T-cell (primary cell): ENCODE measurements at regions not wholly inside any gene's neighbourhood (a gene's known extent, or its start where the extent isn't known, plus 50 kb on each side); places are given as distances from the start of the nearest gene placed in this dataset.

ENCODE experiments used
- ATAC-seq, 4 experiments: fragments of 200-7000 bp in 3 of 4; fragments of 150-1000 bp in 1 of 4; cut with Tn5 transposase; replicated peaks in 1 of 4; 1 replicate in 3 of 4; 2 replicates in 1 of 4; pipeline ENCODE4 v1.10.0; 2021; ENCODE audit warnings: moderate library complexity in 3 of 4, mild to moderate bottlenecking in 2 of 4, moderate number of reproducible peaks in 1 of 4
- CTCF ChIA-PET, 2 donors: fragments of 300-600 bp; sonication (Branson Sonifier 250); formaldehyde crosslinking; loops; one replicate each; lab custom pipeline; 2022; ENCODE audit warnings: antibody characterized with exemption in 2 of 2; lab: Charles Lee
- POLR2A ChIA-PET, 2 donors: fragments of 300-600 bp; sonication (Branson Sonifier 250); formaldehyde crosslinking; loops; one replicate each; lab custom pipeline; 2022; ENCODE audit warnings: antibody characterized with exemption in 2 of 2; lab: Charles Lee
- DNase-seq, 35 experiments: peaks; one replicate each; pipeline versions ENCODE4 v3.0.0 to v3.0.0-alpha.2; 2013 to 2023
- H3K27ac ChIP-seq: one replicate; pipeline ENCODE4 v1.5.1; 2013; ENCODE audit warnings: low read length
- H3K27me3 ChIP-seq, 2 experiments: replicated peaks in 1 of 2; 1 replicate in 1 of 2; 2 replicates in 1 of 2; pipeline versions ENCODE4 v1.6.1 to v1.7.0; 2013; ENCODE audit warnings: low read length in 1 of 2, mixed read lengths in 1 of 2; ENCODE audit not compliant: control insufficient read depth in 2 of 2, insufficient read depth in 2 of 2; ENCODE audit errors: extremely low read depth in 1 of 2
- H3K36me3 ChIP-seq, 2 donors: 1 replicate in 1 of 2; 2 replicates in 1 of 2; pipeline versions ENCODE4 v1.6.1 to v1.7.0; 2013; ENCODE audit warnings: low read length in 1 of 2; ENCODE audit not compliant: control insufficient read depth in 2 of 2, insufficient read depth in 1 of 2; ENCODE audit errors: extremely low read depth in 1 of 2
- H3K4me1 ChIP-seq, 2 experiments: 1 replicate in 1 of 2; 2 replicates in 1 of 2; pipeline versions ENCODE4 v1.6.1 to v1.7.0; 2013; ENCODE audit warnings: low read length in 2 of 2, mixed read lengths in 1 of 2; ENCODE audit not compliant: insufficient read depth in 2 of 2, control insufficient read depth in 1 of 2; ENCODE audit errors: extremely low read depth in 1 of 2
- H3K4me3 ChIP-seq, 2 donors: 1 replicate in 1 of 2; 2 replicates in 1 of 2; pipeline versions ENCODE4 v1.5.1 to v1.7.0; 2013; ENCODE audit warnings: mild to moderate bottlenecking in 2 of 2, low read length in 1 of 2, moderate library complexity in 1 of 2; ENCODE audit not compliant: control insufficient read depth in 1 of 2; ENCODE audit errors: extremely low read depth in 1 of 2
- H3K9me3 ChIP-seq: 2 replicates; pipeline ENCODE4 v1.7.0; 2013
- H3K27ac Mint-ChIP-seq, 2 donors: one replicate each; pipeline ENCODE4 v1.8.0; 2020 to 2021; ENCODE audit warnings: mild to moderate bottlenecking in 2 of 2, mixed read lengths in 2 of 2
- H3K27me3 Mint-ChIP-seq, 2 donors: one replicate each; pipeline ENCODE4 v1.8.0; 2021 to 2022; ENCODE audit warnings: mixed read lengths in 2 of 2
- H3K36me3 Mint-ChIP-seq: one replicate; pipeline ENCODE4 v1.8.0; 2021; ENCODE audit warnings: mixed read lengths
- H3K4me1 Mint-ChIP-seq, 3 donors: one replicate each; pipeline ENCODE4 v1.8.0; 2020 to 2022; ENCODE audit warnings: mixed read lengths in 3 of 3, mild to moderate bottlenecking in 1 of 3
- H3K4me3 Mint-ChIP-seq, 3 donors: one replicate each; pipeline ENCODE4 v1.8.0; 2020 to 2022; ENCODE audit warnings: mild to moderate bottlenecking in 3 of 3, mixed read lengths in 3 of 3, moderate library complexity in 3 of 3
- H3K9me3 Mint-ChIP-seq, 3 donors: one replicate each; pipeline ENCODE4 v1.8.0; 2020 to 2022; ENCODE audit warnings: mixed read lengths in 3 of 3
- WGBS: methylation state at CpG from one replicate; pipeline ENCODE4 v1.1.5; 2013; ENCODE audit warnings: missing lambda C conversion rate; ENCODE audit not compliant: insufficient coverage; 5-methylcytosine and 5-hydroxymethylcytosine counted together

- no peak overlapping the region for H3K4me3 Mint-ChIP-seq
- ChIA-PET POLR2A (no interaction called here), CTCF (no interaction called here)
Observed at GRCh38 chr1:201764579-201764978, 64.4 kb upstream of the IPO9 start.

GRCh38 chr1:201766131-201766866, 62.7 kb upstream of the IPO9 start:
- H3K27ac Mint-ChIP-seq = no peak overlapping the region
- ATAC-seq (no peak), DNase-seq (no peak)
- H3K27me3 ChIP-seq = no peaks in the 10 kb centered on the region
- H3K4me1 ChIP-seq = no peaks in the 10 kb centered on the region
- no peak overlapping the region for H3K27ac ChIP-seq
- no peaks in the 10 kb centered on the region for H3K36me3 ChIP-seq
- 60% methylated on average over 1 of the region's 7 CpGs for WGBS
- no peak overlapping the region for H3K4me3 Mint-ChIP-seq
- H3K4me1 Mint-ChIP-seq = no peaks in the 10 kb centered on the region
- no peak overlapping the region for H3K4me3 ChIP-seq
- POLR2A ChIA-PET = no interaction called here
- H3K9me3 Mint-ChIP-seq = peaks cover 0 to 6% (median 4%) of the 10 kb centered on the region in 3 donors
- peaks cover 7% of the 10 kb centered on the region for H3K36me3 Mint-ChIP-seq
- CTCF ChIA-PET = no interaction called here
- no peaks in the 10 kb centered on the region for H3K27me3 Mint-ChIP-seq
- no peaks in the 10 kb centered on the region for H3K9me3 ChIP-seq

More at GRCh38 chr1:201764579-201764978, 64.4 kb upstream of the IPO9 start:
- Histone ChIP-seq H3K27me3 (no peaks in the 10 kb centered on the region), H3K4me1 (no peaks in the 10 kb centered on the region), H3K36me3 (no peaks in the 10 kb centered on the region), H3K4me3 (no peak overlapping the region), H3K27ac (no peak overlapping the region), H3K9me3 (no peaks in the 10 kb centered on the region)
- no CpG with 5 or more reads among the region's 2 CpGs for WGBS
- Mint-ChIP-seq H3K36me3 (peaks cover 3% of the 10 kb centered on the region), H3K4me1 (no peaks in the 10 kb centered on the region), H3K27me3 (no peaks in the 10 kb centered on the region), H3K27ac (no peak overlapping the region), H3K9me3 (no peaks in the 10 kb centered on the region)
- DNase-seq = no peak
- no peak for ATAC-seq

- no CpG with 5 or more reads among the region's 6 CpGs for WGBS
- Mint-ChIP-seq H3K4me1 (no peaks in the 10 kb centered on the region), H3K27me3 (peaks cover 0 to 5% of the 10 kb centered on the region in 2 donors), H3K4me3 (no peak overlapping the region), H3K9me3 (peaks cover 4 to 15% (median 4%) of the 10 kb centered on the region in 3 donors), H3K27ac (no peak overlapping the region), H3K36me3 (peaks cover 10% of the 10 kb centered on the region)
- Histone ChIP-seq H3K27ac (no peak overlapping the region), H3K9me3 (no peaks in the 10 kb centered on the region), H3K36me3 (no peaks in the 10 kb centered on the region), H3K4me1 (no peaks in the 10 kb centered on the region), H3K4me3 (no peak overlapping the region), H3K27me3 (no peaks in the 10 kb centered on the region)
- DNase-seq = no peak
- ATAC-seq = no peak
- CTCF ChIA-PET = no interaction called here
- POLR2A ChIA-PET = no interaction called here
Observed at GRCh38 chr1:201767339-201767738, 61.6 kb upstream of the IPO9 start.

- no peaks in the 10 kb centered on the region for H3K4me1 ChIP-seq
- H3K36me3 ChIP-seq = no peaks in the 10 kb centered on the region
- no peak overlapping the region for H3K4me3 ChIP-seq
- Mint-ChIP-seq H3K9me3 (peaks cover 4 to 15% (median 4%) of the 10 kb centered on the region in 3 donors), H3K27me3 (peaks cover 0 to 6% of the 10 kb centered on the region in 2 donors), H3K27ac (no peak overlapping the region), H3K36me3 (peaks cover 8% of the 10 kb centered on the region), H3K4me1 (no peaks in the 10 kb centered on the region), H3K4me3 (no peak overlapping the region)
- DNase-seq (no peak), ATAC-seq (no peak)
- CTCF ChIA-PET = interaction anchor here in 1 of 2 donors (0.6 kb wide), 1 partner anchor 31 kb away, joined by 4 read pairs; no protein-coding TSS in a partner anchor
- no peak overlapping the region for H3K27ac ChIP-seq
- WGBS = no CpG with 5 or more reads among the region's 2 CpGs
- POLR2A ChIA-PET = interaction anchor here in 1 of 2 donors (0.7 kb wide), 1 partner anchor 933 kb away, joined by 4 read pairs; no protein-coding TSS in a partner anchor
- H3K27me3 ChIP-seq = no peaks in the 10 kb centered on the region
- H3K9me3 ChIP-seq = no peaks in the 10 kb centered on the region
Observed at GRCh38 chr1:201769072-201769471, 59.9 kb upstream of the IPO9 start.

GRCh38 chr1:201769966-201770365, 59.0 kb upstream of the IPO9 start:
- H3K27me3 Mint-ChIP-seq = peaks cover 0 to 13% of the 10 kb centered on the region in 2 donors
- ChIA-PET POLR2A (no interaction called here), CTCF (no interaction called here)
- ATAC-seq (no peak), DNase-seq (no peak)
- H3K27ac Mint-ChIP-seq = no peak overlapping the region
- H3K9me3 Mint-ChIP-seq = peaks cover 4 to 15% (median 4%) of the 10 kb centered on the region in 3 donors
- H3K9me3 ChIP-seq = no peaks in the 10 kb centered on the region
- H3K27ac ChIP-seq = no peak overlapping the region
- no peaks in the 10 kb centered on the region for H3K4me1 Mint-ChIP-seq
- no peak overlapping the region for H3K4me3 ChIP-seq
- H3K4me1 ChIP-seq = no peaks in the 10 kb centered on the region
- H3K36me3 ChIP-seq = no peaks in the 10 kb centered on the region
- no peaks in the 10 kb centered on the region for H3K27me3 ChIP-seq
- no peak overlapping the region for H3K4me3 Mint-ChIP-seq
- 17% methylated on average over 1 of the region's 3 CpGs for WGBS
- peaks cover 8% of the 10 kb centered on the region for H3K36me3 Mint-ChIP-seq

- ChIA-PET POLR2A (no interaction called here), CTCF (no interaction called here)
- no peak overlapping the region for H3K27ac ChIP-seq
- H3K27me3 ChIP-seq = no peaks in the 10 kb centered on the region
- Mint-ChIP-seq H3K36me3 (peaks cover 8% of the 10 kb centered on the region), H3K27me3 (peaks cover 0 to 13% of the 10 kb centered on the region in 2 donors), H3K4me1 (no peaks in the 10 kb centered on the region), H3K27ac (no peak overlapping the region), H3K9me3 (peaks cover 4 to 15% (median 4%) of the 10 kb centered on the region in 3 donors), H3K4me3 (no peak overlapping the region)
- ATAC-seq = no peak
- H3K36me3 ChIP-seq = no peaks in the 10 kb centered on the region
- H3K9me3 ChIP-seq = no peaks in the 10 kb centered on the region
- no peaks in the 10 kb centered on the region for H3K4me1 ChIP-seq
- WGBS = no CpG with 5 or more reads among the region's 2 CpGs
- no peak for DNase-seq
- peak overlapping the region in 1 of 2 donors; percentile 3 for H3K4me3 ChIP-seq
Observed at GRCh38 chr1:201771466-201771865, 57.5 kb upstream of the IPO9 start.
